WTC11 (cell line): ENCODE measurements at regions not wholly inside any gene's neighbourhood (a gene's known extent, or its start where the extent isn't known, plus 50 kb on each side); places are given as distances from the start of the nearest gene placed in this dataset.

Experiments used
- ATAC-seq: fragments of 200-7000 bp; cut with Tn5 transposase; 2 replicates; pipeline ENCODE4 v1.10.0; 2021; ENCODE audit warnings: mild to moderate bottlenecking, moderate library complexity
- CTCF ChIA-PET: fragments of 300-600 bp; sonication (Branson Sonifier 250); formaldehyde crosslinking; loops from one replicate; lab custom pipeline; 2021; ENCODE audit warnings: antibody characterized with exemption; lab: Charles Lee
- POLR2A ChIA-PET: fragments of 350-600 bp; sonication (Branson Sonifier 250); formaldehyde crosslinking; loops from one replicate; lab custom pipeline; 2021; ENCODE audit warnings: antibody characterized with exemption; lab: Charles Lee
- DNase-seq: peaks from one replicate; pipeline ENCODE4 v3.0.0; 2021; ENCODE audit warnings: low spot score
- H3K27ac Mint-ChIP-seq: 2 replicates; pipeline ENCODE4 v1.8.0; 2021; ENCODE audit warnings: mixed read lengths
- H3K27me3 Mint-ChIP-seq: 2 replicates; pipeline ENCODE4 v1.8.0; 2021; ENCODE audit warnings: low read depth, mild to moderate bottlenecking, moderate library complexity, mixed read lengths
- H3K36me3 Mint-ChIP-seq: 2 replicates; pipeline ENCODE4 v1.8.0; 2021; ENCODE audit warnings: mixed read lengths
- H3K4me1 Mint-ChIP-seq: 2 replicates; pipeline ENCODE4 v1.8.0; 2022; ENCODE audit warnings: mixed read lengths
- H3K4me3 Mint-ChIP-seq: 2 replicates; pipeline ENCODE4 v1.8.0; 2021; ENCODE audit warnings: mild to moderate bottlenecking, moderate library complexity, mixed read lengths
- H3K9me3 Mint-ChIP-seq: 2 replicates; pipeline ENCODE4 v1.8.0; 2021; ENCODE audit warnings: mixed read lengths
- ATF6 ChIP-seq: sonication (generic); formaldehyde crosslinking; IDR thresholded peaks from 2 replicates; pipeline ENCODE4 v1.8.1; 2023; ENCODE audit warnings: mild to moderate bottlenecking, missing genetic modification reagents
- EMX1 ChIP-seq: fragments of 250-450 bp; sonication (Bioruptor Pico); IDR thresholded peaks from 2 replicates; pipeline ENCODE4 v1.8.0; 2021; ENCODE audit warnings: mild to moderate bottlenecking
- FOXK1 ChIP-seq: sonication (generic); formaldehyde crosslinking; IDR thresholded peaks from 2 replicates; pipeline ENCODE4 v1.8.0; 2022; ENCODE audit warnings: mild to moderate bottlenecking, moderate library complexity, missing genetic modification reagents
- GABPB1 ChIP-seq: sonication (generic); formaldehyde crosslinking; IDR thresholded peaks from 2 replicates; pipeline ENCODE4 v1.8.1; 2023; ENCODE audit warnings: mild to moderate bottlenecking, missing genetic modification reagents
- GRHL2 ChIP-seq: fragments of 250-450 bp; sonication (Bioruptor Pico); IDR thresholded peaks from 2 replicates; pipeline ENCODE4 v1.8.0; 2022; ENCODE audit warnings: mild to moderate bottlenecking, moderate library complexity; ENCODE audit not compliant: insufficient replicate concordance, severe bottlenecking
- GTF2I ChIP-seq: fragments of 250-450 bp; sonication (Bioruptor Pico); conservative IDR thresholded peaks from 2 replicates; pipeline ENCODE4 v1.4.0; 2021; ENCODE audit warnings: mild to moderate bottlenecking
- MLX ChIP-seq: sonication (generic); formaldehyde crosslinking; IDR thresholded peaks from 2 replicates; pipeline ENCODE4 v1.8.1; 2023; ENCODE audit warnings: mild to moderate bottlenecking, missing genetic modification reagents, moderate library complexity
- MXD4 ChIP-seq: fragments of 250-450 bp; sonication (Bioruptor Pico); IDR thresholded peaks from 2 replicates; pipeline ENCODE4 v1.8.0; 2021; ENCODE audit warnings: mild to moderate bottlenecking, moderate library complexity, borderline replicate concordance
- NR2C2 ChIP-seq: sonication (generic); formaldehyde crosslinking; IDR thresholded peaks from 2 replicates; pipeline ENCODE4 v1.8.0; 2022; ENCODE audit warnings: mild to moderate bottlenecking, missing genetic modification reagents
- PRDM15 ChIP-seq: sonication (generic); formaldehyde crosslinking; IDR thresholded peaks from 2 replicates; pipeline ENCODE4 v1.8.0; 2022; ENCODE audit warnings: missing genetic modification reagents
- PREB ChIP-seq: sonication (generic); formaldehyde crosslinking; IDR thresholded peaks from 2 replicates; pipeline ENCODE4 v1.8.1; 2022; ENCODE audit warnings: mild to moderate bottlenecking, missing genetic modification reagents, moderate library complexity, borderline replicate concordance
- RELA ChIP-seq: sonication (generic); formaldehyde crosslinking; IDR thresholded peaks from 2 replicates; pipeline ENCODE4 v1.8.1; 2022; ENCODE audit warnings: missing genetic modification reagents, mild to moderate bottlenecking, borderline replicate concordance
- SMAD4 ChIP-seq: sonication (generic); formaldehyde crosslinking; IDR thresholded peaks from 2 replicates; pipeline ENCODE4 v1.8.0; 2022; ENCODE audit warnings: mild to moderate bottlenecking, missing genetic modification reagents
- STAT6 ChIP-seq: sonication (generic); formaldehyde crosslinking; conservative IDR thresholded peaks from 2 replicates; pipeline ENCODE4 v1.8.1; 2023; ENCODE audit warnings: mild to moderate bottlenecking, low read depth, missing genetic modification reagents, moderate library complexity
- TEAD1 ChIP-seq: sonication (generic); formaldehyde crosslinking; IDR thresholded peaks from 2 replicates; pipeline ENCODE4 v1.8.0; 2022; ENCODE audit warnings: mild to moderate bottlenecking, missing genetic modification reagents
- ZBTB21 ChIP-seq: sonication (generic); formaldehyde crosslinking; IDR thresholded peaks from 2 replicates; pipeline ENCODE4 v1.8.1; 2023; ENCODE audit warnings: mild to moderate bottlenecking, missing genetic modification reagents, borderline replicate concordance
- ZMAT4 ChIP-seq: fragments of 250-450 bp; sonication (Bioruptor Pico); IDR thresholded peaks from 2 replicates; pipeline ENCODE4 v1.9.0; 2021; ENCODE audit warnings: mild to moderate bottlenecking
- ZNF138 ChIP-seq: sonication (generic); formaldehyde crosslinking; conservative IDR thresholded peaks from 2 replicates; pipeline ENCODE4 v1.8.1; 2022; ENCODE audit warnings: mild to moderate bottlenecking, moderate library complexity, missing genetic modification reagents
- ZNF263 ChIP-seq: sonication (generic); formaldehyde crosslinking; IDR thresholded peaks from 2 replicates; pipeline ENCODE4 v1.8.1; 2022; ENCODE audit warnings: low read depth, mild to moderate bottlenecking, moderate library complexity, missing genetic modification reagents
- ZSCAN18 ChIP-seq: fragments of 250-450 bp; sonication (Bioruptor Pico); IDR thresholded peaks from 2 replicates; pipeline ENCODE4 v2.1.2; 2022; ENCODE audit warnings: mild to moderate bottlenecking, moderate library complexity

GRCh38 chr2:147150241-147150635 is 694.6 kb upstream of the ACVR2A start:
- peaks cover 29% of the 10 kb centered on the region for H3K36me3 Mint-ChIP-seq
- no peak overlapping the region for H3K4me3 Mint-ChIP-seq
- ChIA-PET CTCF (no interaction called here), POLR2A (no interaction called here)
- ATAC-seq (no peak), DNase-seq (no peak)
- 0 out of 2 replicates have a peak, but pooled peaks cover 3% of the 10 kb centered on the region for H3K27me3 Mint-ChIP-seq
- TF ChIP-seq GTF2I (CRISPR knock-in tag) = no peak
- no peak for TF ChIP-seq FOXK1 (CRISPR knock-in tag)
- no peak for TF ChIP-seq NR2C2
- H3K4me1 Mint-ChIP-seq = no peaks in the 10 kb centered on the region
- peaks cover 45% of the 10 kb centered on the region for H3K9me3 Mint-ChIP-seq
- H3K27ac Mint-ChIP-seq = no peak overlapping the region

- Mint-ChIP-seq H3K4me3 (no peak overlapping the region), H3K4me1 (no peaks in the 10 kb centered on the region), H3K9me3 (peaks cover 45% of the 10 kb centered on the region), H3K27me3 (0 out of 2 replicates have a peak, but pooled peaks cover 3% of the 10 kb centered on the region), H3K27ac (no peak overlapping the region), H3K36me3 (peaks cover 29% of the 10 kb centered on the region)
- ChIA-PET POLR2A (no interaction called here), CTCF (no interaction called here)
- TF ChIP-seq GTF2I (CRISPR knock-in tag) = no peak
- TF ChIP-seq RELA (CRISPR knock-in tag) = no peak
- no peak for TF ChIP-seq ZNF138 (CRISPR knock-in tag)
- TF ChIP-seq SMAD4 = no peak
- TF ChIP-seq MLX (CRISPR knock-in tag) = no peak
- no peak for TF ChIP-seq GABPB1 (CRISPR knock-in tag)
- no peak for TF ChIP-seq MXD4 (CRISPR knock-in tag)
- no peak for TF ChIP-seq TEAD1 (CRISPR knock-in tag)
- TF ChIP-seq ZBTB21 (CRISPR knock-in tag) = no peak
- no peak for TF ChIP-seq STAT6
- TF ChIP-seq NR2C2 = no peak
- no peak for TF ChIP-seq PREB (CRISPR knock-in tag)
- TF ChIP-seq ZNF263 = no peak
- TF ChIP-seq GRHL2 = no peak
- TF ChIP-seq ZMAT4 (CRISPR knock-in tag) = no peak
- no peak for TF ChIP-seq ZSCAN18
- no peak for TF ChIP-seq PRDM15
- no peak for TF ChIP-seq FOXK1 (CRISPR knock-in tag)
- TF ChIP-seq EMX1 (CRISPR knock-in tag) = no peak
- no peak for TF ChIP-seq ATF6 (CRISPR knock-in tag)
- no peak for ATAC-seq
- DNase-seq = no peak
Observed at GRCh38 chr2:147149575-147150240, 695.1 kb upstream of the ACVR2A start.
